ENCODE measurements at regions not wholly inside any gene's neighbourhood (a gene's known extent, or its start where the extent isn't known, plus 50 kb on each side); places are given as distances from the start of the nearest gene placed in this dataset.

- no peaks in the 10 kb centered on the region for H3K27me3 ChIP-seq (ENCODE audit: insufficient read depth, low read length)
- no peak overlapping the region for H2AFZ ChIP-seq (ENCODE audit: low read depth, low read length)
- no peak overlapping the region for H3K4me3 ChIP-seq (ENCODE audit: insufficient read depth, low read depth, low read length)
- DNase-seq (ENCODE audit: low read depth) (no peak), FAIRE-seq (no peak)
- TF ChIP-seq CTCF (IDR thresholded peaks at IDR 0.05; ENCODE audit: insufficient read depth, low read depth, low read length): no peak
- TF ChIP-seq EZH2 (IDR thresholded peaks at IDR 0.05; ENCODE audit: insufficient read depth, low read length): no peak
- H3K9ac ChIP-seq (ENCODE audit: low read length): no peak overlapping the region
- H3K4me1 ChIP-seq (ENCODE audit: insufficient read depth, low read length): no peaks in the 10 kb centered on the region
- Mint-ChIP-seq H3K27me3 (ENCODE audit: low read depth, unreplicated experiment) (no peaks in the 10 kb centered on the region), H3K9me3 (ENCODE audit: unreplicated experiment) (peaks cover 2% of the 10 kb centered on the region), H3K4me3 (ENCODE audit: unreplicated experiment) (no peak overlapping the region), H3K4me1 (ENCODE audit: low read depth, unreplicated experiment) (no peaks in the 10 kb centered on the region), H3K36me3 (ENCODE audit: low read depth, unreplicated experiment) (no peaks in the 10 kb centered on the region), H3K27ac (ENCODE audit: unreplicated experiment) (no peak overlapping the region)
- H3K9me3 ChIP-seq (ENCODE audit: insufficient read depth, low read depth, low read length): no peaks in the 10 kb centered on the region
- no peaks in the 10 kb centered on the region for H4K20me1 ChIP-seq (ENCODE audit: insufficient read depth, low read length)
- H3K27ac ChIP-seq (ENCODE audit: low read depth, low read length): no peak overlapping the region
- no peaks in the 10 kb centered on the region for H3K36me3 ChIP-seq (ENCODE audit: insufficient read depth, low read length)
- H3K4me2 ChIP-seq (ENCODE audit: low read length): no peak overlapping the region
- no peaks in the 10 kb centered on the region for H3K79me2 ChIP-seq (ENCODE audit: insufficient read depth, low read length)
Observed at GRCh38 chr5:106200971-106201370, 1469.8 kb downstream of the EFNA5 start.

DNA sequence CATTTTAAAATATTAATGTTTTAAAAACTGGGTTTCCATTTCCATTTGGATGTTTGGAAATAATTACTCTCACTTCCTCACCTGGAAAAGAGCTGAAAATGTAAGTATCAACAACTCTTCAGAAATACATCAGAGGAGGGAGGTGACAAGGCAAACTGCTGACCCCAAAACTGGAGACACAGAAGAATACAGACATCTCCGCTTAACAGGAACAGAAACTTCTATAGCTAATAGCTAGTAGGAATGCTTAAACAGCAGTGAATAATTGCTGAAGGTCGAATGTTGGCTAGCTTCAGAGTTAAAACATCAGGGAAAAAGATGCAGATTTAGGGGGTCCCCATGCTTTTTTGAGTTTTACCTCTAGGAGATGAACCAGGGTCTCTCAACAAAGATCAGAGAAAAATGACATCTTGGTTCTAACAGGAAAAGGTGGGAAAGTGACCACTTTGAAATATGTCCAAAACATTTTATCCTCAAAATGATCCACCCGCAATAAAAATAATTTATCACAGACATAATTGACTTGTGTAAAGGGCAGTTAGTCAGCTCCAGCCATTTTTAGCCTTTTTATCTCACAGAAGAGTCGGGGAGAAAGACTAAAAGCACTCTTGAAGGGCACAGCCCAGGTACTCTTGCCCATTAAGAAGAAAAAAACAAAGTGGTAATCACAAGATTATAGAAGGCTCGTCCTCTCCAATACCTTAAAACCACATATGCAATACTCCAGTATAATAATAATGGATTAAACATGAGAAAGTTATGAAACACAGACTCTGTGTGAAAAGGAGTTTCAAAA, 1474.9 kb downstream of the EFNA5 start:
- Histone ChIP-seq H3K9ac (ENCODE audit: low read length) (no peak overlapping the region), H3K4me2 (ENCODE audit: low read length) (no peak overlapping the region), H3K27me3 (ENCODE audit: insufficient read depth, low read length) (no peaks in the 10 kb centered on the region), H3K27ac (ENCODE audit: low read depth, low read length) (no peak overlapping the region), H3K9me3 (ENCODE audit: insufficient read depth, low read depth, low read length) (no peaks in the 10 kb centered on the region), H3K36me3 (ENCODE audit: insufficient read depth, low read length) (no peaks in the 10 kb centered on the region), H3K79me2 (ENCODE audit: insufficient read depth, low read length) (no peaks in the 10 kb centered on the region), H2AFZ (ENCODE audit: low read depth, low read length) (no peak overlapping the region), H3K4me3 (ENCODE audit: insufficient read depth, low read depth, low read length) (no peak overlapping the region), H3K4me1 (ENCODE audit: insufficient read depth, low read length) (no peaks in the 10 kb centered on the region), H4K20me1 (ENCODE audit: insufficient read depth, low read length) (no peaks in the 10 kb centered on the region)
- Mint-ChIP-seq H3K9me3 (ENCODE audit: unreplicated experiment) (no peaks in the 10 kb centered on the region), H3K4me3 (ENCODE audit: unreplicated experiment) (no peak overlapping the region), H3K4me1 (ENCODE audit: low read depth, unreplicated experiment) (no peaks in the 10 kb centered on the region), H3K36me3 (ENCODE audit: low read depth, unreplicated experiment) (no peaks in the 10 kb centered on the region), H3K27me3 (ENCODE audit: low read depth, unreplicated experiment) (no peaks in the 10 kb centered on the region), H3K27ac (ENCODE audit: unreplicated experiment) (no peak overlapping the region)
- DNase-seq (ENCODE audit: low read depth) (no peak), FAIRE-seq (no peak)
- no peak for TF ChIP-seq CTCF (IDR thresholded peaks at IDR 0.05; ENCODE audit: insufficient read depth, low read depth, low read length)
- TF ChIP-seq EZH2 (IDR thresholded peaks at IDR 0.05; ENCODE audit: insufficient read depth, low read length): no peak

- Histone ChIP-seq H3K36me3 (ENCODE audit: insufficient read depth, low read length) (no peaks in the 10 kb centered on the region), H3K9ac (ENCODE audit: low read length) (no peak overlapping the region), H3K4me1 (ENCODE audit: insufficient read depth, low read length) (no peaks in the 10 kb centered on the region), H3K4me2 (ENCODE audit: low read length) (no peak overlapping the region), H3K27me3 (ENCODE audit: insufficient read depth, low read length) (no peaks in the 10 kb centered on the region), H3K79me2 (ENCODE audit: insufficient read depth, low read length) (no peaks in the 10 kb centered on the region), H3K9me3 (ENCODE audit: insufficient read depth, low read depth, low read length) (no peaks in the 10 kb centered on the region), H4K20me1 (ENCODE audit: insufficient read depth, low read length) (no peaks in the 10 kb centered on the region), H3K27ac (ENCODE audit: low read depth, low read length) (no peak overlapping the region), H2AFZ (ENCODE audit: low read depth, low read length) (no peak overlapping the region), H3K4me3 (ENCODE audit: insufficient read depth, low read depth, low read length) (no peak overlapping the region)
- no peak for FAIRE-seq
- Mint-ChIP-seq H3K4me1 (ENCODE audit: low read depth, unreplicated experiment) (no peaks in the 10 kb centered on the region), H3K4me3 (ENCODE audit: unreplicated experiment) (no peak overlapping the region), H3K36me3 (ENCODE audit: low read depth, unreplicated experiment) (no peaks in the 10 kb centered on the region), H3K27me3 (ENCODE audit: low read depth, unreplicated experiment) (no peaks in the 10 kb centered on the region), H3K27ac (ENCODE audit: unreplicated experiment) (no peak overlapping the region), H3K9me3 (ENCODE audit: unreplicated experiment) (peaks cover 2% of the 10 kb centered on the region)
- TF ChIP-seq EZH2 (IDR thresholded peaks at IDR 0.05; ENCODE audit: insufficient read depth, low read length) (no peak), CTCF (IDR thresholded peaks at IDR 0.05; ENCODE audit: insufficient read depth, low read depth, low read length) (no peak)
- DNase-seq (ENCODE audit: low read depth): no peak
Observed at GRCh38 chr5:106189121-106189809, 1481.5 kb downstream of the EFNA5 start.

Data from astrocyte (in vitro differentiated cells and primary cell).